Ectodermal cell (in vitro differentiated cells): ENCODE measurements at regions not wholly inside any gene's neighbourhood (a gene's known extent, or its start where the extent isn't known, plus 50 kb on each side); places are given as distances from the start of the nearest gene placed in this dataset.

Experiments used
- H3K27ac ChIP-seq: 2 replicates; pipeline ENCODE4 v1.7.0; 2013; ENCODE audit warnings: mild to moderate bottlenecking, low read depth, low read length; ENCODE audit not compliant: insufficient read depth, poor library complexity, severe bottlenecking
- H3K27me3 ChIP-seq: 2 replicates; pipeline ENCODE4 v1.7.0; 2013; ENCODE audit warnings: mild to moderate bottlenecking, low read length; ENCODE audit not compliant: insufficient read depth, control insufficient read depth, poor library complexity, severe bottlenecking
- H3K36me3 ChIP-seq: one replicate; pipeline ENCODE4 v1.7.0; 2013; ENCODE audit warnings: low read length; ENCODE audit not compliant: control insufficient read depth, insufficient read depth
- H3K4me1 ChIP-seq: one replicate; pipeline ENCODE4 v1.7.0; 2013; ENCODE audit warnings: low read length; ENCODE audit not compliant: control insufficient read depth, insufficient read depth
- H3K4me3 ChIP-seq: 2 replicates; pipeline ENCODE4 v1.7.0; 2013; ENCODE audit warnings: low read depth, low read length, control low read depth; ENCODE audit not compliant: insufficient read depth
- H3K9me3 ChIP-seq: 2 replicates; pipeline ENCODE4 v1.7.0; 2013; ENCODE audit warnings: mild to moderate bottlenecking, low read length, moderate library complexity; ENCODE audit not compliant: control insufficient read depth
- whole genome bisulfite sequencing, 2 experiments: methylation state at CpG; one replicate each; pipeline ENCODE4 v1.1.7; 2013; ENCODE audit warnings: missing lambda C conversion rate in 2 of 2; 5-methylcytosine and 5-hydroxymethylcytosine counted together

DNA sequence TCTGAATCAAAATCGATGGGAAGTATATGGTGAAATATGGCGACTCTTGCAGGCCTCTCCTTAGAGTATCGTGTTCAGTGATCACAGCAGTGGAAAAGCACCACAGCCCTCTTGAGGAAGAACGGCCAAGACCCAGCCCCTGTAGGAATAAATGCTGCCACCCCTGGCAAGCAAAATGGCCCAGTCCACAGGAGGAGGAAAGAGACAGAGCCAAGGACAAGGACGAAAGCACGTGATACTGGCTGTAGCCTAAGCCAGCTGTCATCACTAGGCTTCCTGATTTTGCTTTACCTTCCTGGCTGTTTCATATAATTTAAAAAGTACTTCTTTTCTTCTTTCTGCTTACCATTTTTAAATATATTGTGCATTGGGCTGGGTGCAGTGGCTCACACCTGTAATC, 395.0 kb upstream of the SHH start:
- Histone ChIP-seq H3K4me3 (no peak overlapping the region), H3K27ac (no peak overlapping the region), H3K9me3 (no peaks in the 10 kb centered on the region), H3K36me3 (no peaks in the 10 kb centered on the region), H3K4me1 (no peaks in the 10 kb centered on the region), H3K27me3 (no peaks in the 10 kb centered on the region)
- WGBS, 2 experiments = 91 to 93% methylated on average over 6 of the region's 6 CpGs

DNA sequence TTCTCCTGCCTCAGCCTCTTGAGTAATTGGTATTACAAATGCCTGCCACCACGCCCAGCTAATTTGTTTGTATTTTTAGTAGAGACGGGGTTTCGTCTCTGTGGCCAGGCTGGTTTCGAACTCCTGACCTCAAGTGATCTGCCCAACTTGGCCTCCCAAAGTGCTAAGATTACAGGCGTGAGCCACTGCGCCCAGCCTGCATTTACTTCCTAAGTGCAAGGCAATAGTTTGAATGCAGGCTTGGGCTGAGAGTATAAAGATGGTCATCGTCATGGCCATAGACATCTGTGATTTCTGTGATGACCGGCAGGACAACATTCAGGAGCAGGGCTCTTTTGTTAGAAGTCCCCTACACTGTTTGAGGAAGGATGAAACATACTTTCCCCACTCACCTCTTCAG, 393.9 kb upstream of the SHH start:
- Histone ChIP-seq H3K4me1 (no peaks in the 10 kb centered on the region), H3K36me3 (no peaks in the 10 kb centered on the region), H3K9me3 (no peaks in the 10 kb centered on the region), H3K27me3 (no peaks in the 10 kb centered on the region), H3K4me3 (no peak overlapping the region), H3K27ac (no peak overlapping the region)
- WGBS, 2 experiments = 90 to 94% methylated on average over 8 of the region's 8 CpGs

DNA sequence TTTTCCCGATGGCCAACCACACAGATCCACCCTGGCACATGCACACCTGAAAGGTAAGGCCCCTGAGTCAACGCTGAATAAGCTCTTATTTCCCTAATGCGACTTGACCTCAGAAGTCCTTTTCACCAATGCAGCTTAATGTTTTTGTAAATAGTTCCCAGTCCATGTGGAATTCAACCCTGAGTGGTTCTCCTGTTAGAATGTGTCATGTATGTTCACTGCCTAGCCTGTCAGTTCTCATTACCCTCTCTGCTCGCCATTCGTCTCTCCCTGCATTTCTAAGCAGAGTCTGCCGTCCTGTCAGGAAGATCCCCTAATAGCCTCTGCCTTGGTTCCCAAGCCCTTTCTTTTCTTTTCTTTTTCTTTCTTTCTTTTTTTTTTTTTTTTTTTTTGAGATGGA, 392.6 kb upstream of the SHH start:
- no peaks in the 10 kb centered on the region for H3K4me1 ChIP-seq
- H3K4me3 ChIP-seq = no peak overlapping the region
- 84 to 87% methylated on average over 6 of the region's 6 CpGs for WGBS, 2 experiments
- no peaks in the 10 kb centered on the region for H3K36me3 ChIP-seq
- no peak overlapping the region for H3K27ac ChIP-seq
- H3K9me3 ChIP-seq = no peaks in the 10 kb centered on the region
- no peaks in the 10 kb centered on the region for H3K27me3 ChIP-seq

DNA sequence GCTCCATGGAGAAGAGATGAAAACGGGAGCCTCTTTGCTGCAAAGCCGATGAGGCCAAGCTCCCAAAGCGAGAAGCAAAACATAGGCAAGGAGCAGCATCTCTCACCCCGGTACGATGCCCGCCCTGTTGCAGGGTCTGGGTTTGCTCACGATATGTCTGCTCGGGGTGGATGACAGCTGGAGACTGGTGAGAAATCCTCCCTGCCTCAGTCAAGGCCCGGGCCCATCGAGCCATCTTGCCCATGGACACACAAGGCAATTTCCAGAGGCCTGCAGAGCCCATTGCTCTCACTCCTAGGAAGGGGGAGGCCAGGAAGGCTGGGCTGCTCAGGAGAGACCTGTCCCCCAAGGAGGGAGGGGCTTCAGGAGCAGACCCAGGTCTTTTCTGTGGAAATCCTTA, 391.7 kb upstream of the SHH start:
- no peaks in the 10 kb centered on the region for H3K4me1 ChIP-seq
- no peak overlapping the region for H3K27ac ChIP-seq
- H3K27me3 ChIP-seq = no peaks in the 10 kb centered on the region
- no peaks in the 10 kb centered on the region for H3K36me3 ChIP-seq
- 93% methylated on average over 10 of the region's 10 CpGs for WGBS, 2 experiments
- no peaks in the 10 kb centered on the region for H3K9me3 ChIP-seq
- H3K4me3 ChIP-seq = no peak overlapping the region

DNA sequence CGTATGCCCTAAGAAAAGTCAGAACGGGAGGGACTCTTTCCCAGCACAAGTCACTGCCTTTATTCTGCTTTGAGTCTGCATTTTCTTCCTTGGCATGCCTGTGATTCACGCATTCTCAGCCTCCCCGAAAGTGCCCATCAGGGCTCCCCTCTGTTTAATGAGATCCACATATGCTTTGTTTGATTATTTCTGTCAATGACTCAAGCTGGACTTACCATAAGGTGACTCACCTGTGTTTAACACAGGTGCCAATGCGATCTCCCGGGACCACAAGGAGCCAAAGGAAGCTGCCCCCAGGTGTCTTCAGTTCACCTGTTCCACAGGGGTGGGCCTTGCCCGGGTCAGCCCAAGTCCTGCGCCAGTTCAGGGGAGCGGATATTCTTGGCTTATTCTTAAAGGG, 386.0 kb upstream of the SHH start:
- Histone ChIP-seq H3K4me3 (no peak overlapping the region), H3K27me3 (no peaks in the 10 kb centered on the region), H3K36me3 (no peaks in the 10 kb centered on the region), H3K9me3 (no peaks in the 10 kb centered on the region), H3K27ac (no peak overlapping the region), H3K4me1 (no peaks in the 10 kb centered on the region)
- 94% methylated on average over 9 of the region's 9 CpGs for WGBS, 2 experiments

DNA sequence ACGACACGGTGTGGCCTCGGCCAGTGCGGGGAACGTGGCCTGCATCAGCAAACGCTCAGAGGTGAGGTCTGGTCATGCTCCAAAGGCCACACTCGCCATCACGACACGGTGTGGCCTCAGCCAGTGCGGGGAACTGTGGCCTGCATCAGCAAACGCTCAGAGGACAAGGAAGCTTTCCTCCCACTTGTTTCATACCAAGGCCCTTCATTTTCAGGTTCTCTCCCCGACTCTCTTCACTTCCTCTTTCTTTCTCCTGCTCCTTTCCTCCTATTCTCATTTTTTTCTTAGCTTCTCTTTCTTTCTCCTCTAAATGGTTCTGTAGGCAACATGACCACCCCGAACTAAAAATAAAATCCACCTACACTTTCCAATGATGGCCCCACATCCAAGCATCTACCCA, 384.4 kb upstream of the SHH start:
- no peaks in the 10 kb centered on the region for H3K9me3 ChIP-seq
- no peak overlapping the region for H3K4me3 ChIP-seq
- 95% methylated on average over 13 of the region's 13 CpGs for WGBS, 2 experiments
- H3K27ac ChIP-seq = no peak overlapping the region
- no peaks in the 10 kb centered on the region for H3K4me1 ChIP-seq
- H3K27me3 ChIP-seq = no peaks in the 10 kb centered on the region
- no peaks in the 10 kb centered on the region for H3K36me3 ChIP-seq

DNA sequence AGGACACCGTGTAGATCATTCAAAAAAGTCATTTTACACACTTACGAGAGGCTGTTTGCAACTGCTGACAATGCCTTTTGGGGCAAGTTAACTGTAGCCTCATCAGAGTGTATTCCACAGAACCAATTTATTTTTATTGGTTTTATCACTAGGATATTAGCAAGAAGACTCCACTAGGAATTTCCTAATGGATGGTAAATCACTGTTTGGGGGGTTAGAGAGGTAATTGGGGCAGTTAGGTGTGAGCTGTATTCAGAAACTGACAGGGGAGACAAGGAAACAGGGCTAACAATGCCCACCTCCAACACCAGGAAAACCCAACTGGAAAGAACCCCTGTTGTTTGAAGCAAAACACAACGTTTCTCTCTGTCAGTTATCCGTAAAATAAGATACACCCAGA, 383.0 kb upstream of the SHH start:
- no peak overlapping the region for H3K27ac ChIP-seq
- WGBS, 2 experiments = 68 to 79% methylated on average over 4 of the region's 4 CpGs
- no peaks in the 10 kb centered on the region for H3K27me3 ChIP-seq
- H3K4me1 ChIP-seq = no peaks in the 10 kb centered on the region
- H3K36me3 ChIP-seq = no peaks in the 10 kb centered on the region
- no peaks in the 10 kb centered on the region for H3K9me3 ChIP-seq
- no peak overlapping the region for H3K4me3 ChIP-seq

DNA sequence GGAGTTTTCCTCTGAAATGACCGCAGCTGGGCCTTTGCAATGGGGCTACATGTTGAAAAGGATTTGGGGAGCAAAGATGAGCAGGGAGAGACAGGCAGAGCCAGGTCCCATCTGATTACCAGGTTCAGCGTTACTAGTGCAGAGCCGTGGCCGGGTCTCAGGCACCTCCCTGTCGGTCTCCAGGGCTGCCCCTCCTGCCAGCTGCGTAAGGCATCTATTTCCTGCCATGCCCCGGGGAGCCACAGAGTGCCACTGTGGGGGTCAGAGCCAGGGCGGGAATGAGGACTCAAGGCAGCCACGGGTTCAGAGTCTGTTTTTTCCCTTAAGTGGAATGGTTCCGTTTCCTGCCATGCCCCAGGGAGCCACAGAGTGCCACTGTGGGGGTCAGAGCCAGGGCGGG, 382.6 kb upstream of the SHH start:
- no peaks in the 10 kb centered on the region for H3K27me3 ChIP-seq
- no peak overlapping the region for H3K4me3 ChIP-seq
- no peak overlapping the region for H3K27ac ChIP-seq
- H3K36me3 ChIP-seq = no peaks in the 10 kb centered on the region
- no peaks in the 10 kb centered on the region for H3K4me1 ChIP-seq
- 77 to 81% methylated on average over 11 of the region's 11 CpGs for WGBS, 2 experiments
- H3K9me3 ChIP-seq = no peaks in the 10 kb centered on the region

DNA sequence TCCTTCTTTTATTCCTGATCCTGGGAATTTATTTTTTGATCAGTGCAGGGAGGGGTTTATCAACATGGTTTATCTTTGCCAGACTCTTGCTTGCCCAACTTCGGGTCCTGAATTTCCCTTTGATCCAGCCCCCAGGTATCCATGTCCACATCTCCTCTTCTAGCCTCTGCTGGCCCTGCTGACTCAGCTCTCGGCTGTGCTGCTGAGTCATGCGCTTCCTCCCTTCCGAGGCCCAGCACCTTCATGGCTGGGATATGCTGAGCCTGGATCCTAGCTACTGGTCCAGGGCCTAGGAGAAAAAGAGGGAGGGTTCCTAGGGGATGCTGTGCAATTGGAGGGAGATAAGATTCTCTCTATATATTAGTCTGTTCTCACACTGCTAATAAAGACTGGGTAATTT, 380.7 kb upstream of the SHH start:
- Histone ChIP-seq H3K27ac (no peak overlapping the region), H3K4me3 (no peak overlapping the region), H3K36me3 (no peaks in the 10 kb centered on the region), H3K9me3 (no peaks in the 10 kb centered on the region), H3K4me1 (no peaks in the 10 kb centered on the region), H3K27me3 (no peaks in the 10 kb centered on the region)
- 92 to 97% methylated on average over 4 of the region's 4 CpGs for WGBS, 2 experiments

DNA sequence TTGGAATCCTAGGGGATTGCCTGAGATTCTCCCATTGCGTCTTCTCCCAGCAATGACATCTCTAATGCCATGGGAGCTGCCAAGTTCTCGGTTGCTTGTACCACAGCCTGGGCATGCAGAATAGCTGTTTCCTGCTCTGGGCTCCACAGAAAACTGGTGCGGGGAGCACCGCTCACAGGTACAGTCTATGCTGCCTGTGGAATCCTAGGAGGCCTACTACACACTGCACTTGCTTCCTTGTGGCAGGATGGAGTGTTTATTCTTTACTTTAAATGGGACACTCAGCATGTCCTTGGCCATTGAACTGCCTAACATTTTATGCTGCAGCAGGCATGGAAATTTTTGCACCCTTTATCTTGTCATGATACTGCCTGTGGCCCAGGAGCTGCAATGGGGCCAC, 378.8 kb upstream of the SHH start:
- Histone ChIP-seq H3K27me3 (no peaks in the 10 kb centered on the region), H3K27ac (no peak overlapping the region), H3K4me1 (no peaks in the 10 kb centered on the region), H3K9me3 (peaks cover 2% of the 10 kb centered on the region), H3K36me3 (no peaks in the 10 kb centered on the region), H3K4me3 (no peak overlapping the region)
- 94 to 96% methylated on average over 4 of the region's 4 CpGs for WGBS, 2 experiments

DNA sequence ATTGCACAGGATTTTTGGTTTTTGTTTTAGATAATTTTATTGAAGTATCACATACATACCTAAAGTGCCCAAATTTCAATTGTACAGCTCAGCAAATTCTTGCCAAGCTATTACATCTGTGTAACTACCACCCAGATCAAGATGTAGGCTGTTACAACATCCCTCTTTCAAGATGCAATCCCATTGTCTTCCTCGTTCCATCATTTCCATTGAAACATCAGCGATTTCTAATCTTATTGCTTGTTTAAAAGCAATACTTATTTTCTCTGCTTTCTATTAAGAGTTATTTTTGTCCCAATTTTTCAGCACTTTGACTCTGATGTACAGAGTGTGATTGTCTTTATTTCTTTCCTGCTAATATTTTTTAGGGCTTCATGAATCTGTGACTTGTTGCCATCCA, 372.8 kb upstream of the SHH start:
- no peaks in the 10 kb centered on the region for H3K27me3 ChIP-seq
- no peaks in the 10 kb centered on the region for H3K4me1 ChIP-seq
- no peaks in the 10 kb centered on the region for H3K36me3 ChIP-seq

More for the DNA sequence above, 372.8 kb upstream of the SHH start:
- no peak overlapping the region for H3K27ac ChIP-seq
- H3K4me3 ChIP-seq = no peak overlapping the region
- peaks cover 4% of the 10 kb centered on the region for H3K9me3 ChIP-seq
- WGBS, 2 experiments = 86 to 97% methylated on average over 2 of the region's 2 CpGs
